Brain microvascular endothelial cell (primary cell): ENCODE measurements at regions not wholly inside any gene's neighbourhood (a gene's known extent, or its start where the extent isn't known, plus 50 kb on each side); places are given as distances from the start of the nearest gene placed in this dataset.

ENCODE experiments used
- DNase-seq: peaks from one replicate; pipeline ENCODE4 v3.0.0-alpha.2; 2020
- H3K27ac ChIP-seq: fragments of 250-450 bp; sonication (Bioruptor Pico); 2 replicates; pipeline ENCODE4 v1.5.1; 2020; ENCODE audit warnings: mild to moderate bottlenecking, moderate library complexity
- H3K27me3 ChIP-seq: fragments of 250-450 bp; sonication (Bioruptor Pico); replicated peaks from 2 replicates; pipeline ENCODE4 v1.5.1; 2020; ENCODE audit warnings: mild to moderate bottlenecking
- H3K36me3 ChIP-seq: fragments of 250-450 bp; sonication (Bioruptor Pico); replicated peaks from 2 replicates; pipeline ENCODE4 v1.5.1; 2020; ENCODE audit warnings: mild to moderate bottlenecking
- H3K4me3 ChIP-seq: 2 replicates; pipeline ENCODE4 v1.5.1; 2011; ENCODE audit warnings: low read depth, mild to moderate bottlenecking, control low read depth, low read length, moderate library complexity
- CTCF ChIP-seq: IDR thresholded peaks from 2 replicates; pipeline ENCODE4 v1.5.1; 2011; ENCODE audit warnings: low read depth, mild to moderate bottlenecking, moderate library complexity, low read length, control low read depth, inconsistent platforms; ENCODE audit errors: missing control alignments
- in situ Hi-C: cut with HindIII; loops from 2 replicates; pipeline ENCODE4 v1.10.0; 2017; ENCODE audit warnings: low sequenced_read_pairs, low pct_ligation_motif_present

GRCh38 chr2:183605440-183605839 lies 481.2 kb downstream of the NUP35 start:
- H3K36me3 ChIP-seq: no peaks in the 10 kb centered on the region
- H3K4me3 ChIP-seq: no peak overlapping the region
- no peaks in the 10 kb centered on the region for H3K27me3 ChIP-seq
- in situ Hi-C loops: no loop called here
- TF ChIP-seq CTCF: no peak
- DNase-seq: no peak
- H3K27ac ChIP-seq: no peak overlapping the region

- Histone ChIP-seq H3K4me3 (no peak overlapping the region), H3K27ac (no peak overlapping the region), H3K36me3 (no peaks in the 10 kb centered on the region), H3K27me3 (no peaks in the 10 kb centered on the region)
- no peak for DNase-seq
- no peak for TF ChIP-seq CTCF
- in situ Hi-C loops: no loop called here
Measured at GRCh38 chr2:183606022-183606717, 481.9 kb downstream of the NUP35 start.

GRCh38 chr2:183606718-183607085 lies 482.5 kb downstream of the NUP35 start:
- peak; percentile 1 for DNase-seq
- in situ Hi-C loops: no loop called here
- Histone ChIP-seq H3K4me3 (no peak overlapping the region), H3K27ac (no peak overlapping the region), H3K27me3 (no peaks in the 10 kb centered on the region), H3K36me3 (no peaks in the 10 kb centered on the region)
- no peak for TF ChIP-seq CTCF

- in situ Hi-C loops: no loop called here
- TF ChIP-seq CTCF: no peak
- no peak overlapping the region for H3K4me3 ChIP-seq
- H3K36me3 ChIP-seq: no peaks in the 10 kb centered on the region
- DNase-seq: no peak
- no peaks in the 10 kb centered on the region for H3K27me3 ChIP-seq
- no peak overlapping the region for H3K27ac ChIP-seq
Measured at GRCh38 chr2:183607995-183608394, 483.8 kb downstream of the NUP35 start.

- H3K27ac ChIP-seq: no peak overlapping the region
- no peak for DNase-seq
- no peak for TF ChIP-seq CTCF
- no peak overlapping the region for H3K4me3 ChIP-seq
- H3K36me3 ChIP-seq: no peaks in the 10 kb centered on the region
- in situ Hi-C loops: no loop called here
- no peaks in the 10 kb centered on the region for H3K27me3 ChIP-seq
Measured at GRCh38 chr2:183608747-183609146, 484.5 kb downstream of the NUP35 start.

GRCh38 chr2:183610724-183611123 lies 486.5 kb downstream of the NUP35 start:
- H3K4me3 ChIP-seq: no peak overlapping the region
- H3K27ac ChIP-seq: no peak overlapping the region
- no peak for DNase-seq
- in situ Hi-C loops: no loop called here
- peak; percentile 21 for TF ChIP-seq CTCF
- no peaks in the 10 kb centered on the region for H3K27me3 ChIP-seq
- no peaks in the 10 kb centered on the region for H3K36me3 ChIP-seq
